Activated effector memory CD4-positive, alpha-beta T cell treated with anti-CD3 and anti-CD28 coated beads, Interleukin-2, amount 50 U/mL, for 16 hours (primary cell): ENCODE measurements at regions not wholly inside any gene's neighbourhood (a gene's known extent, or its start where the extent isn't known, plus 50 kb on each side); places are given as distances from the start of the nearest gene placed in this dataset.
A peak's percentile ranks its signal among the peaks of the same experiment; 100 is the strongest.

Experiments used
- DNase-seq: peaks from one replicate; pipeline ENCODE4 v3.0.0-alpha.2; 2020

- peak; percentile 66 for DNase-seq
Measured at GRCh38 chr10:14389981-14390590, 59.4 kb upstream of the FRMD4A start.

DNA sequence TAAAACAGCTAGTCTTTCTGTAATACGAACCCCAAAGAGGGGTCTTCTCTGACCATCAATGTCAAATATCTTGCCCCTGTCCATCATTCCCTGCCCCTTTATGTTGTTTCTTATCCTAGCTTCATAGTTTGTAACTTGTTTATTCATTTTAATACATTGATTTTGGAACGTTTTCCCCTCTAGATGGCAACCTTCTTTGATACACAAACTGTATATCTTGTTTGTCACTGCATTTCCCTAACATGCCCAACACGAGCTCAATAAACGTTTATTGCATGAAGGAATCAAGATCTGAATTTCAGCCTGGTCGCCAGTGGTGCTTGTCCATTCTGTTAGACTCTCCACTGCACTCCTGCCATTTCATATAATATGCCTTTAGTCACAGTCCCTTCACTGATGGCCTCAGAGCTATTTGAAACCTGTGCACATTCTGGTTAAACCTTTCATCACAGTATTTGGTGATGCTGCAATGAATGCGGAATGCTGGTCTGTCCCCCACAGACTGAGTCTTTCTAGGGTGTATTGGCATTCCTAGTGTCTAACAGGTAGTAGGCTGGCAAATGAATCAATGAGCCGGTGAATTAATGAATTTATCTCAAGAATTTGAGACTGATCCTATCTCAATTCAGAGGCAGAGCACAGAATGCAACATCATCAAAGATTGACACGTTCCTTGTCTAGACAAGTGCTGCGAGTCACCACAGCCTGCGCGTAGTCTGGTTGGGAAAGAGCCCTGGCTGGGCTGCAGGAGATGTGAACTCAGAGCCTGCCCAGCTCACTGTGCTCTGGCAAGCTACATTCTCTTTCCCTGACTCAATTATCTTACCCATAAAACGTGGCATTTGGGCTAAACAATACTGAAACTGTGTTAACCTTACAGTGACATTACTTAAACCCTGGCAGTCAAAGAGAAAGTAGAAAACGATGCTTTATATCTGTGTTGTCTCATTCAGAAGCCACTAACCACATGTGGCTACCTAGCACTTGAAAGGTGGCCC, 55.2 kb upstream of the FRMD4A start:
- peak; percentile 76 for DNase-seq

GRCh38 chr10:14384915-14385314, 54.2 kb upstream of the FRMD4A start:
- DNase-seq = no peak

- no peak for DNase-seq
Measured at GRCh38 chr10:14384116-14384730, 53.5 kb upstream of the FRMD4A start.

- no peak for DNase-seq
Measured at GRCh38 chr10:14383266-14383665, 52.5 kb upstream of the FRMD4A start.

- no peak for DNase-seq
Measured at GRCh38 chr10:14382531-14382930, 51.8 kb upstream of the FRMD4A start.

DNA sequence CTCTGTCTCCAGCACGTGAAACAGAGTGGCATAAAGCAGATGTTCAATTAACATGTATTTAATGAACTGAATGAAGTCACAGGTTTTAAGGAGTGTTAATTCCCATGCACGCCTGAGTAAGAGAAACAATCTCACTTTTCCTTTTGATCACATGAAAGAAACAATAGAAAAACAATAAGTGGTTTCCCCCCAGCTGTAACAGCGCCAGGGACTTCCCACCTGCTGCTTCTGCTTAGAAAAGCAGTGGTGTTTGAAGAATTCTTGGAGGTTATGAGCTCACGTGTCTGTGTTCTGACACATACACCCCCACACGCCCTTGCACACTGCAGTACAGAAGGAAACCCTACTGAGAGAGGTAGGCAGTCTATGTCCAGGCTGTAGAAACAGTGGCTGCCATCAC, 51.3 kb upstream of the FRMD4A start:
- peak; percentile 80 for DNase-seq

DNA sequence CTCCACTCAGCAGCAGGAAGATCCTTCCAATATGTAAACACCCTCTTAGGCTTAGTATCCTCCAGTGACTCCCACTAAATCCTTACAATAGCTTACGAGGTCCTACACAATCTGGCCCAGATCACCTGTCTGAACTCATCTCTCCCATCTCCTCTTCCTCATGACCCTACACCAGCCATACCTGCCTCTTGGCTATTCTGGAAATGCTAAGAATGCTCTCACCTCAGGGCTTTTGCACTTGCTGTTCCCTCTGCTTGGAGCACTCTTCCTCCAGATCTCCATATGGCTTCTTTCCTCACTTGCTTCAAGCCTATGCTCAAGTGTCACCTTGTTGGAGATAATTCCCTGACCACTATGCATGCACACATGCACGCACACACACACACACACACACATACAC, 50.8 kb upstream of the FRMD4A start:
- no peak for DNase-seq

DNA sequence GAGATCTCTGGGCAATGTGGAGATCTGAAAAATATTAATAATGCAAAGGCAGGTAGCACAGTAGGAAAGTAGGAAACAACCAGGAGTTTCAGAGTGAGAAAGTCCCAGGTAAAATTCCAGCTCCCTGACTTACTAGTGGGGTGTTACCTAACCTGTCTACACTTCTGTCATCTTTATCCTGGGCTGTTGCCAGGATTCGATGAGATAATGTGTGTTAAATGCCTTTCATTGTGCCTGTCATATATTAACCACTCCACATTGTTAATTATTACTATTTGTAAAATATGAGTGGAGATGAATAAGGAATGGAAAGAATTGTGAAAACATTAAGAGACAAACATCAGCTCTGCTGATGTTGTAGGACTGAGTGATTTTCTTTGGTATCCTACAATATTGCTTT, 50.0 kb upstream of the FRMD4A start:
- no peak for DNase-seq
